ENCODE measurements at regions not wholly inside any gene's neighbourhood (a gene's known extent, or its start where the extent isn't known, plus 50 kb on each side); places are given as distances from the start of the nearest gene placed in this dataset.
A peak's percentile ranks its signal among the peaks of the same experiment; 100 is the strongest.
"Not testable (repeated sequence)": the region's sequence is repeated elsewhere in the genome, so short reads cannot be mapped to it uniquely, and the experiment has no call there.

DNA sequence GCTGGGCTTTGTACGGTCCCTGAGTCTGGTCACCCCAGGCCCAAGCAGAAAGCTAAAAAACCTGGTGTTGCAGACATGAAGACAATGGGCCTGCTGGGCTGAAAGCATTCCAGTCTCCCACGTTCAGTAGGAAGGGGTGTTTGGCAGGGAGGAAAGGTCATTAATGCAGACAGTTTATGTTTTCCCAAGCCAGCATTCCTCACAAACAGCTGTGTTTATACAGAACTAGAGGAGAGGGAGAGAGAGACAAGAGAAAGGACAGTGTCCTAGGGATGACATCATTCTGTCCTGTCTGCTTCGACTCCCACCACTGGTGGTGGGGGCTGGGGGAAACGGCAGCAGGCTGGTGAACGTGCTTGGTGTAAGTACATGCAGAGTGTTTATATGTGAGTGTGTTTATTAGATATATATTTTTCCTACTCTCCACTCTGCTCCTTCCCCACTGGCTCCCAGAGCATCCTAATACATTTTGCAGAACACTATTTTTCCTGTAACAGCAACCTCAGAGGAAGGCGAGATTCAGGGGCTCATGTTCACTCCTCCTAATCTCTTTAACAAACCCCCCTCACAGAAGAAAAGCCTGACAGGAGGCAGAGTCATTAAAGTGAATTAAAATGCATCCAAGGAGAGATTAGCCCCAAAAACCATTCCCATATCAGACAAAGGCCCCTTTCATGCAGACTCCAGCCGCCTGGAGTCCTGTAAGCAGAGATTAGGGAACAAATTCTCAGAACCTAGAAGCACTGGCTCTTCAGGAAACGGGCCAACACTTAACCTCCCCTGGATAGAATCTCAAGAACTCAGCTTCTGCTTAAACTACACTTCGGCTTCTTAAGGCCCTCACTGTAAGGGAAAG is 380.4 kb downstream of the TNS1 start:
- DNase-seq = no peak

DNA sequence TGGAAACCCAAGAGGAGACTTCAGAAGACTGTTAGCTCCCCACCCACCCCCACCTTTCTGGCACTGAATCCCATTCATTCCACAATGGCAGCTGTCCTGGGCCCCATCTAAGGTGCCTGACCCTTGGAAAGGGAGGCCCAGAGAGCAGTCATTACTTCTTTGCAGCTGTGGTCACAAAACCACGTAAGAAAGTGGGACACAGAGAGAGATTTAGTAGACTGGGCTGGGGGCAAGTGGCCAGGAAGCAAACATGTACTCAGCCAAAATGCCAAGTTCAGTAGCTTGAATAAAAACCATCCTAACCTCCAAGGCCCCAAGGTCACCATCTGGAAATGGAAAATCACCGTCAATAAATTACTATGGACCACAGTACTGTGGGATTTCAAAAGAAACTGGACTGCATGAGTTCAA is 381.4 kb downstream of the TNS1 start:
- DNase-seq = no peak

DNA sequence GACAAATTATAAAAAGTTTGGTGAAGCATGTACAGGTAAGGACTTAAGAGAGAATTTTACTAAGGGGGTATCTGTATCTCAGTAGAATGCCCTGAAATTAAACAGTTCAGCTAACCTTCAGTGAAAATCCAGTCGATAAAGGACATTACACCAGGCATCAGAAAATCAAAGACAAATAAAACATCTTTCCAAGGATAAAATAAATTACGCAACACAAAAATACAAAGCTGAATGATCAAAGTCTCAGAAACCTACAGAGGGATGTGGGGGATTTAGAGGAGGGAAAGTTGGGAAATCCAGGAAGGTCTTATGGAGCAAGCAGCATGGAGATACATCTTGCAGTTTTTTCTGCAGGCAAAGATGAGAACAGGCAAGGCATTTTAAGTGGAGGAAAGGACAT is 384.1 kb downstream of the TNS1 start:
- DNase-seq = no peak

DNA sequence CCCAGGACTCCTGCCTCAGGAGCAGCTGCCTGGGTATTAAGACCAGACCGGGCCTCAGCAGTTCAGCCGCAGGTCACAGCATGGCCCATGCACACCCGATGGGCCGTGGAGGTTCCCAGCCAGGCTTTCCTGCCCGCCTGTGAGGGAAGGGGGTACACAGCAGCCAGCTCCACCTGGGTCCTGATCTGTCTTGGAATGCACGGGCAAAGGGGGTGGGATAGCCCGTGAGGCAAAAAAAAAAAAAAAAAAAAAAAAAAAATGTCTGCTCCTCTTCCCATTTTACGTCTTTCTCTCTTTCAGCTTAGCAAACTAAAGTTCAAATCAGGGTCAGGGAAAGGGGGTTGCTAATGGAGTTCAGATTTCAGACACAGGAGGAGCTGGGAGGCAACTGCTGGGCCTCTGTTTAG is 385.2 kb downstream of the TNS1 start:
- DNase-seq = no peak

DNA sequence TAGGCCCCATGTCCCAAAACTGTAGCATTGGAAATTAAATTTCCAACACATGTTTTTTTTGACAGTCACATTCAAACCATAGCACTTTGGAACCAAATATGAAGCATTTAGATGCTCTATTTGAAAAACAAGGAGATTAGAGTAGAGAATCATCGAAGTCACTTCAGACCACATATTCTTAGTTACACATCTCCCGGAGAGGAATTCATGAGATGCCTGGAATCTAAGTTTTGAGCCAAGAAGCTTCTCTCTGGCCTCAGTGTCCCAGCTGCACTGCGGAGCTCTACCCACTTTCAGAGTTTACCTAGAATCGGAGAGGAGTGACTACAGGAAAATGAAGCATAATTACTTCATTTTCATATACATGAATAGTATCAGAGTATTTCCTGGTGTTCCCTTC is 385.9 kb downstream of the TNS1 start:
- no peak for DNase-seq

DNA sequence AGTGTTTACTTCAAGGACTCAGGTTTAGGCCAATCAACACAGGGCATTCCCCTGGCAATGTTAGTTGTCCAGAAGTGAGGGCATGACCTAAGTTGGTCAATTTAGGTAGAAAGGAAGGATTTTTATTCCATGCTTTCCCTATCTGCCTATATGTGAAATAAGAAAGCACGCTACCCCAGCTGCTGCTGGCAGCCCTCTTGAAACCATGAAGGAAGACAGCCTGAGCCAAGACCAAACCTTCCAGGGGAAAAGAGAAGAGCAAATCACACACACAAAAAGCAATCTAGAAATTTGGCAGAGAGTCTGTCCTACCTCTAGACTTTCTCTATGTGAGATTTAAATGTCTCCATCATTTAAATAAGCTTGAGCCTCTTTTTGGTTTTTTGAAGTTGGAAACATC is 387.6 kb downstream of the TNS1 start:
- no peak for DNase-seq

DNA sequence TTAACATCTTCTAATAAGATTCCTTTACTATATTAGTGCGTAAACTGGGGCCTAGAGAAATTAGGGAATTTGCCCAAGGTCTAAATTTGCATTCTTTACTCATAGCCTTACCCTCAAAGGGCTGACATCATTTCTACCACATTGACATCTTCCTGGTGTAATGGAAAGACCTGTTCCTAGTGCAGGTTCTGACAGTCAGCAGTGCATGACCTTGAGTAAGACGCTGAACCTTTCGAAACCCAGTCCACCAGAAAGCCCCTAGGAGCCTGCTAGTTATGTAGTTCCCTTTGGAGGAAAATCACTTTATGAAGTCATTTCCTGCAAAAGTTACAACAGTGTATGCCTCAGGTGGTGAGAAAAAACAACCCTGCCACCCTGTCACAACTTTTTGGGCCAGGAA is 388.3 kb downstream of the TNS1 start:
- DNase-seq = no peak

DNA sequence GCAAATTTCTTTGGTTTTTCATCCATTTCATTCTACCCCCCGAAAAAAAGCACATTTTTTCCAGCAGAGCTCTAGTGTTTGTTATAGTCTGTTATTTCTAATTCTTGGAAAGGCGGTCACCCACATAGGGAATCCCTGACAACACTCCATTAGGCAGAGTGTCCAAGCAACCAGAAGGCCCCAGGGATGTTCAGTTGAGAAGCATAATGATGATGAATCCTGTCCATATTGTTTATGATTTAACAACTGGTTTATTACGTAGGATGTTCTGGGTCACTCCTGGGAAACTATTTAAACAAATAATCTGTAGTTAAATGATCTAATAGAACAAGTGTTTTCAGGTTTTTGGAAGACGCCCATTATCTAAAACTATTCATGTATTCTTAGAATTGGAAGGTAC is 388.7 kb downstream of the TNS1 start:
- no peak for DNase-seq

DNA sequence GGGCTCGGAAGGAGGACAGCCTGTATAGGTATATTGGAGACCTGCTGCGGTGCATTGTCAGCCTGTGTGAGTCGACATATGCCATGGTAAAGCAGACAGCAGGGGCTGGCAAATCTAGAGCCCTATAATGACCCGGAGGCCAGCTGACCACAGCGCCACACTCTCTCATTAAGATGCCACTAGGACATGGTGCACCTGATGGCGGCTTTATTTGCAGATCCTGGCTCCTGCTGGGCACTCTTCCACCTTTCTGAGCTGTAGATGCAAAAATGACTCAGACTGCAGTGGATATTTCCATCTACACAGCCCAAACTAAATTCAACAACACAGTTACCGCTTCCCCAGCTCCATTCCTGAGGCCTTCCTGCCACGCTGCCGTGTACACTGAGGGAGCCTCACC is 389.9 kb downstream of the TNS1 start:
- DNase-seq = no peak

DNA sequence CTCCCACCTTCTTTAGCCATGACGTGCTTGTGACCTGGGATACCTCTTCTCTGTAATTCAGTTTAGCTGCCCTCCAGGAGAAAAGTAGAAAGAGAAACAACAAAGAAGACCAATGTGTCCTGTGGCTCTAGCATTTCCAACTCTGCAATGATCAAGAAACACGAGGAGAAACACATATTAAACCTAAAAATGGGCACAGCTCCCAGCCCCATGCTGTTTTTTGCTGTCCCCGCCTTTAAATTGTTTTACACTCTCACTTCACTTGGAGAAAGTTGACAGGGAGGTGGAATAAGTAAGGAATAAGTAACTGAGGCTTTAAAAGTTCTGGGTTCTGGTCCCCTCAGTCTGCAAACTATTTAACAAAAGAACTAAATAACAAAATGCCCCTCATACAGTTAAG is 390.6 kb downstream of the TNS1 start:
- DNase-seq = no peak

DNA sequence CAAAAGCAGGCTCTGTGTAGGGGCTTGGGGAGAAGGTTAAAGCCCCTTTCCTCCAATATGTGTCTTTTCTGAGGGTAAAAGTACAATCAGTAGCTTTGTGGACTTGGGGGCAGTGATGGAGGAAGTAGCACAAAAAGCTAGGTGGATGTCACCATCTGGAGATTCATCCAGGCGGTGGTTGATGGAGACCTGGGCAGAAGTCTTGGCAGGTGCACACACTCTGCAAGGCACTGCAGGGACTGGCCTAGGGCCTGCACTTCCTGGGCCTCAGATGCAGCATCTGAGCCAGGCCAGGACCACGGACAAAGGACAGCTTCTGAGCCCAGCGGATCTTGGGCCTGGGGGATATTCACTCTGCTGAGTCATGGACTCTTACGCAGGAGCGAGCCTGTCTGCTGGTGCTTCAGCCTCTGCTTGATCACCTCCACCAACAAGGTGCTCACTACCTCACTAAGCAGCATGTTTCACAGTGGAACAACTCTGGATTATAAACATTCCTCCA is 391.1 kb downstream of the TNS1 start:
- DNase-seq = no peak

DNA sequence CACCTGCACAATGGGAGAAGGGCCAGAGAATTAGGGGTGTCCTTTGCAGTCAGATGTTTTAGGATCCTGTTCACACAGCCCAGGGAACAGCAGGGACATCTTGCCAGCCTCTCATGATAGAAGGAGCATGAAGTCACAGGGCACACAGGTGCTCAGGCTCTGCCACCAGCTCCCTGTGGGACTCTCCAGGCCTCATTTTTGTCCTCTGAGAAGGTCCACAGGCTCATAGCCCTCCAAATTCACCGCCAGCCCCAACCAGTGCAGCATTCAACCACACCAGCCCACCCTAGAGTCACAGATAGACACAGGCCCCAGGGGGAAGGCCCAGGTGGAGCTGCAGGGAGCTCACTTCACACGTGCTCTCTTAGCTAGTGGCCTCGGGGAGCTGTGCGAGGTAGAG is 391.7 kb downstream of the TNS1 start:
- DNase-seq = no peak

DNA sequence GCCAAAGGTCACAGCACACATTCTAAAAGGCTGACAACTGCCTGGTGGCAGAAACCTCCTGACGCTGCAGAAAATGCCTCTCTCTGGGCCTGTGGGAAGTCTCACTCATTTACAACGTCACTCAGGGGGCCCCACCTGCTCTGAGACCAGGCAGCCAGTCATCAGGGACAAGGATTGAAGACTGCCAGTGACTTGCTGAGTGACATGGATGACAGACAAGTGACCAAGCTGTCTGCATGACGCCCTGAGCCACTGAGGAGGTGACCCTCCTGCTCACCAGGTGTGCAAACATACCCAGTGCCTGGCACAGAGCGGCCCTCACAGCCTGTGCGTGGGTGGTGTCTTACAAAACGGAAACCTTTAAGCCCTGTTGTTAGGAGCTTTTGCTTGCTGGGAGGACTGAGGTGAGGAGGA is 392.4 kb downstream of the TNS1 start:
- peak; percentile 19 for DNase-seq

DNA sequence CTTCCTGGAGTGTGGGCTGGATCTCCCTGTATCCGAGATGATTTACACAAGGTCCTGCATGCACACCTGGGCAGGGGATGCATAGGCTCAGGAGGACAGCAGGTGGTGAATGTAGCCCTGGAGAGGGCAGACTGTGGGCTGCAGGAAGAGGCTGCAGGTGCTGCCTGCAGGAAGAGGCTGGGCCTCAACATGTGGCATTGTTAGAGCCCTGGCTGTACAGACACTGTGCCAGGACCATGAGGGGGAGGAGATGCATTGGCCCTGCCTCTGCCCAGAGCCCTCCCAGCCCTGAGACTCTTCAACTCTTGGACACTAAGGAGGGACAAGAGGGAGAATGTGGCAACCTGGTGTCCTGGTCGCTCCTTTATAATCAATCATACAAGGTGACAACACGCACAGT is 392.8 kb downstream of the TNS1 start:
- DNase-seq = no peak

DNA sequence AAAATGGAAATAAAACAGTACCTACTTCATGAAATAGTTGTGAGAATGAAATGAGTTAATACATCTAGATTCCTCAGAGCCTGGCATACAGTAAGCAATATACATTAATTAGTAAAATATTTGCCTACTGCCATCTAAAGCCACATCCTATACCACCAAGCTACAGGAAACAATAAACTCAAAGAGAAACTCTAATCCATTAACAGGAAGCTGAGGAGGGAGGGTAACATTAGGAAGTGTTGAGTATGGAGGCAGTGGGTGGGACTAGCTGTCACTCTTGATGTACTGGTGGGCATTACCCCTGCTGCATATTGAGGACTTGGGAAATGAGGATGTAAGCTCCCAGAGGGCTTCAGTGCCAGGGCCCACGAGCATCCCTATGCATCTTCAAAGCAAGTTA is 396.5 kb downstream of the TNS1 start:
- DNase-seq = no peak

DNA sequence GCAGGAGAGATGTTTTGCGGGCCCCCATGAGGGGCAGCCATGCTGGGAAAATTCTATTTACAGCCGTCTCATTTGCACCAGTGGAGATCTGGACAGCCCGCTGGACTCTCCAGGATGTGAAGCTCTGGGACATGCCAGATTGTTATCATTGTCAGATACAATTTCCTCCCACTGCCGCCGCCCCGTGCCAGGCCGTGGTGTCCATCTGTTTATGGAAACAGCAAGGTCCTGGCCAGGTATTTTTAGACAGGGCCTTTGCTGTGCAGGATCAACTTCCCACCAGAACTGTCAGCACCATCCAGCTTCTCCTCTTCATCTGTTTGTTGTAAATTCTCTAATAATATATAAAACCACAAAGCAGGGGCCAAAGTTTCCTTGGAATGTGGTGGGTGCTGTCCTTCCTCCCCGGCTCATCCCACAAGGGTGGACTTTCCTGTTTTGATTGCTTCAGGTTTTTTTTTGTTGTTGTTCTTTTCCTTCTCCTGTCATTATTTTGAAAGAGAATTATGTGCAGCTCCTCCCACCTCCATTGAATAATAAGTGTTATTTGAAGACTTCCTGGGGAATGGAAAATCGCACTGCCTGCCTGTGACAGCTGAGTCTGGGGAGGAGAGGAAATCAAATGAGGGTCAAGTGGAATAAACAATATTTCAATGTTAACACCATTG is 398.1 kb downstream of the TNS1 start:
- no peak for DNase-seq

DNA sequence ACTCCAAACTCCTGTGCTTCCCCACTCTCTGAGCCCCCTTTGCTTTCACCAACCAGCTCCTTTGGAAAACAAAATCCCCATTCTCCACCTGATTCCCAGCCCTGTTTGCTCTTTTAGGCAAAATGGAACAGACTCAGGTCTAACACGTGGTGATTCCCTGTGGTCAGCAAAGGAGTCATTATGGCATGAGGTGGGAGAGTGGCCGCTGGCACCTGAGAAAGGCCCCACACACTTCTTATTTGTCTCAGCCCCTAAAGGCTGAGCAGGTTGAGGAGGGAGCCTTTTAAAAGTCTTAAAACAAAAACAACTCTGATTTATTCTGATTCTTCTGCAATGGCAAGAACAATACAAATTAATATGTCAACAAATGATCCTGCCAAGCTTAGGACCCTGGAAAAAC is 401.2 kb downstream of the TNS1 start:
- DNase-seq = no peak

DNA sequence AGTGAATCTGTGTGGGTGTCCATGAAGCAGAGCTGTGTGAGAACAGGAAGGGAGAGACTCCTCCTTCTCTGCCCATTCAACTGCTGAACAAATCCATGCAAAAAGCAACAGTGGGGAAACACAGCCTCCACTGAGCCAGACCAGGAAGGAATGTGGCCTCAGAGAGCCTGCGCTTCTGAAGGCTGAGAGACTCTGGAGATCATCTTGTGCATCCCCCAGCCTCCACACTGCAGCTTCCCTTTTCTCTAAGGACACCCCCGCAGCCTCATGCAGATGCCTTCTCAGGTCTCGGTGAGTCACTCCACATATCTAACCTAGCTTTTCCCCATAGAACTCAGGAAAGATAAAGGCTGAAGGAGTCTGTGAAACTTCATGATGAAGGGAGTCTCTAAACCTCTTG is 402.9 kb downstream of the TNS1 start:
- DNase-seq = no peak

DNA sequence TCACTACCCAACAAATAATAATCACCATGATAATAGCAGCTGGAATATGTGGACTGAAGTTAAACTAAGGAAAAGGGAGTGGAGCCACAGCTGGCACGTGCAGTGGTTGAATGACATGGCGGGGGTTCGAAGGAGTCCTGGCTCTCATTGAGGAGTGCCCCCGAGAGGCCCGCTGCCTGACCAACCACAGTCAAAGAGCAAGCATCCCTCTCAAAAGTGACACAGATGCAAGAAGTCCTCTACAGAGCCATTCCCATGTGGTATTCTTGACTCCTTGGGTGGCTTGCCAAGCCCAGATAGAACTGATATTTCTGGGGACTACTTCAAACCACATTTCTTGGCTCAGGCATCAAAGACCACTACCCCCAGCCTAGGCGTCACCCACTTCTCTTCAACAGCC is 405.1 kb downstream of the TNS1 start:
- no peak for DNase-seq

DNA sequence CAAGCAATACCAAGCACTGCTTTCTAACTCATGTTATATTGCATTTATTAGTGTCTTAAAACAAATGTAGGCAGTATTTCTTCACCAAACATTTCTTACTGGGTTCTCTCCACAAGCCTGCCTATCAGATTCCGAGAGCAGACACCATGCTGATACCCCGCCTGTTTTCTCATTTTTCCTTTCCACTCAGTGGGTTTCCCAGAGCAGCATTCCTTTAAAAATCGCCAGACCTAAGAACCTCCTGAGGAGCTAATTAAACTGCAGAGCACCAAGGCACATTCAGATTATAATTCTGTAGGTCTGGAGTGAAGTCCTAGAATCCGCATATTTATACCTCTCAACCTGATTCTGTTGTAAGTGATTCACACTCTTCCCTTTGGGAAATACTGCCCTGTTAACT is 405.6 kb downstream of the TNS1 start:
- no peak for DNase-seq

DNA sequence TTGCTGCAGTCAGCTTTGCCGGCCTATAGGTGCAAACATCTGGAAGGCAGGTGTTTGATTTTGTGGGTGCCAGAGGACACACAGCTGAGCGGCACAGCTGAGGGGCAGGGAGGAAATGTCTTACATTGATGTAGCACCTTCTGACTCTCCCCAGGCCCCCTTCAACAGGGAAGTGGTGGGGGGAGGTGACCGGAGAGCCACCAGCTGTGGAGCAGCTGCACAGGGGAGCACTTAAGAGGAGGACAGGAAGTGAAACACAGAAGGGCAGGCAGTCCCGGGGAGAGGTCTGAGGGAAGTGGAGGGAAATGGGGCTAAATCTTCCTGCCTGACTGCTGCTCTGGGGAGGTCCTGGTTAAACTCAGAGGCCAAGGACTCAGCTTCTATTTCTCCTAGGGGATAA is 409.1 kb downstream of the TNS1 start:
- no peak for DNase-seq

DNA sequence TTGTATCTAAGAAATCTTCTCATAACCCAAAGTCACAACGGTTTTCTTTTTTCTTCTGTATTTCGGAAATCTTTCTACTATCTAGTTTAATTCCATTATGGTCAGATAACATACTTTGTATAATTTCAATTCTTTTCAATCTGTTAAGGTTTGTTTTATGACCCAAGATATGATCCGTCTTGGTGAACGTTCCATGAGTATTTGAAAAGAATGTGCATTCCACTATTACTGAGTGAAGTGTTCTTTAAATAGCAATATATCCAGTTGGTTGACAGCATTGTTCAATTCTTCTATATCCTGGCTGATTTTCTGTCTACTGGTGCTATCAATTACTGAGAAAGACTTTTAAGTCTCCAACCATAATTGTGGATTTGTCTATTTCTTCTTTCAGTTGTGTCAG is 414.5 kb downstream of the TNS1 start:
- DNase-seq = no peak

DNA sequence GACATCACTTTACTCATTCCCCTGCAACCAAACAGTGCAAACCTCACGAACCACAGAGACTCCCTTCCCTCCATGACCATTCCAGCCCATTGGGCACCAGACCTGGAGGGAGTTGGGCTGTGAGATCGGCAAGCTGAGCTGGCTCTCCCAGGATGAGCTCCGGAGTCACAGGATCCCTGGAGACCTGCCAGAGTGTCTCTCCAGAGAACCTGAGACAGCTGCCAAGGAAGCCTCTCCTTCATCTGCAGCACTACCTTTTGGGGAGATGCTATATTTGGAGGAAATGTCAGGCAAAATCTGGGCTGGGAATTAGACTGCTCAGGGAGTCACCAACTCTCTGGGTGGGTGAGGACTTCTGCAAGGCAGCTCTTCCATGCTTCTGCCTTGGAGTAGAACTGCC is 417.4 kb downstream of the TNS1 start:
- DNase-seq = no peak

DNA sequence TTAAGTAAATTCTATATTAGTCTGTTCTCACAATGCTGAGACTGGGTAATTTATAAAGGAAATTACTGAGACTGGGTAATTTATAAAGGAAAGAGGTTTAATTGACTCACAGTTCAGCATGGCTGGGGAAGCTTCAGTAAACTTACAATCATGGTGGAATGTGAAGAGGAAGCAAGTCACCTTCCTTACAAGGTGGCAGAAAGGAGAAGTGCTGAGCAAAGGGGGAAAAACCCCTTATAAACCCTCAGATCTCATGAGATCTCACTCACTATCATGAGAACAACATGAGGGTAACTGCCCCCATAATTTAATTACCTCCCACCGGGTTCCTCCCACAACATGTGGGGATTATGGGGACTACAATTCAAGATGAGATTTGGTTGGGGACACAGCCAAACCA is 422.4 kb downstream of the TNS1 start:
- DNase-seq = not testable (repeated sequence)

DNA sequence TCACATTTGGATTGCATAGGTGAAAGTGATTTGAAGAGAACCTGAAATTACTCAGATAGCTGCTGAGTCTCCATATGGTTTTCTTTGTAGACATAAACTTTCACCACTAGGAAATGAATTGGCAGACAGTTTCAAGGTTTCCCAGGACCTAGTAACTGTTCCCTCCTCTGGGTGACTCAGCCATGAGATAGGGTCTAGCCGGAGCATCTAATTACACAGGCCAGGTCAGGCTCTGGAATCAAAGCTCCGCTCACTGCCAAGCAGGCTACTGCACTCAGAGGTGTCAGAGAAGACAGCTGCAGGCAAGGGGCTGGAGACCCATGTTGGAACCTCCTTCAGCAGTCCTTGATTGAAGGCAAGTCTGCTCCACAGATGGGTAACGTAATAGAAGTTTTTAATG is 429.2 kb downstream of the TNS1 start:
- no peak for DNase-seq

All from effector CD8-positive, alpha-beta T cell (primary cell).